Endodermal cell (in vitro differentiated cells): ENCODE measurements at regions not wholly inside any gene's neighbourhood (a gene's known extent, or its start where the extent isn't known, plus 50 kb on each side); places are given as distances from the start of the nearest gene placed in this dataset.

Experiments used
- DNase-seq: peaks from one replicate; pipeline ENCODE4 v3.0.0-alpha.2; 2017
- H3K27ac ChIP-seq: 2 replicates; pipeline ENCODE4 v1.5.1; 2013; ENCODE audit warnings: mild to moderate bottlenecking, low read depth, low read length, moderate library complexity
- H3K27me3 ChIP-seq: 2 replicates; pipeline ENCODE4 v1.6.1; 2013; ENCODE audit warnings: mild to moderate bottlenecking, low read length, moderate library complexity; ENCODE audit not compliant: insufficient read depth, control insufficient read depth, poor library complexity, severe bottlenecking
- H3K36me3 ChIP-seq: 2 replicates; pipeline ENCODE4 v1.7.0; 2013; ENCODE audit warnings: mild to moderate bottlenecking, low read length, moderate library complexity; ENCODE audit not compliant: control insufficient read depth, insufficient read depth
- H3K4me1 ChIP-seq: one replicate; pipeline ENCODE4 v1.7.0; 2013; ENCODE audit warnings: low read length; ENCODE audit not compliant: control insufficient read depth, insufficient read depth
- H3K4me3 ChIP-seq: 2 replicates; pipeline ENCODE4 v1.5.1; 2013; ENCODE audit warnings: mild to moderate bottlenecking, low read length, moderate library complexity
- H3K9ac ChIP-seq: 2 replicates; pipeline ENCODE4 v1.6.1; 2013; ENCODE audit warnings: mild to moderate bottlenecking, low read length, moderate library complexity; ENCODE audit not compliant: poor library complexity, severe bottlenecking; ENCODE audit errors: extremely low read depth
- H3K9me3 ChIP-seq: 2 replicates; pipeline ENCODE4 v1.6.1; 2013; ENCODE audit warnings: mild to moderate bottlenecking, low read length, moderate library complexity; ENCODE audit not compliant: control insufficient read depth
- H3K27ac Mint-ChIP-seq: 2 replicates; pipeline ENCODE4 v1.8.0; 2020; ENCODE audit warnings: mixed read lengths
- H3K27me3 Mint-ChIP-seq: 2 replicates; pipeline ENCODE4 v1.8.0; 2021; ENCODE audit warnings: mild to moderate bottlenecking, mixed read lengths; ENCODE audit not compliant: insufficient read depth
- H3K36me3 Mint-ChIP-seq: 2 replicates; pipeline ENCODE4 v1.8.0; 2020; ENCODE audit warnings: low read depth, mixed read lengths
- H3K4me1 Mint-ChIP-seq: 2 replicates; pipeline ENCODE4 v1.8.0; 2020; ENCODE audit warnings: mixed read lengths
- H3K4me3 Mint-ChIP-seq: 2 replicates; pipeline ENCODE4 v1.8.0; 2020; ENCODE audit warnings: mild to moderate bottlenecking, moderate library complexity, mixed read lengths
- H3K9me3 Mint-ChIP-seq: 2 replicates; pipeline ENCODE4 v1.8.0; 2020; ENCODE audit warnings: mild to moderate bottlenecking, mixed read lengths
- WGBS, 2 experiments: methylation state at CpG; one replicate each; pipeline versions ENCODE4 v1.1.5 to v1.1.7; 2013; ENCODE audit warnings: missing lambda C conversion rate in 2 of 2, mixed read lengths in 1 of 2; ENCODE audit not compliant: insufficient coverage in 1 of 2, insufficient read length in 1 of 2; 5-methylcytosine and 5-hydroxymethylcytosine counted together
- TF ChIP-seq, protein P1 (sequence below): fragments of 200-600 bp; sonication (generic); conservative IDR thresholded peaks from 2 replicates; pipeline ENCODE4 v1.5.0; 2021; ENCODE audit warnings: antibody characterized with exemption, mild to moderate bottlenecking

DNA sequence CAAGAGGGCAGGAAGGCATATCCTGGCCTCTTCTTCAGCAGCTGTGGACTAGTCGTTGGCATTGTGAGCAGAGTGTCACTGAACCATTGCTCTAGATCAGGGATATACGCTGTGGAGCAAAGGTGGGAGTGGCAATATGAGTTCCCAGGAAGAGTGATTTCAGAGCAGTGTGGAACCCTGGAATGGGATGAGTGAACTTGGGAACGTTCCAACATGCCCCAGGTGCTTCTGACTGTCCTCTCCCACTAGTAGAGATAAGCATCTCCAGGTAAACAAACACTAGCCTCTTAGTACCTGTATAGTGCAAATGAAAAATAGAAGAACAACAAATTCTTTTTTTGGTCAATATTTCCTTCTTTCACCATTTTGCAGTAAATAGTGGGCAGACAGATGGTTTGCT is 123.6 kb upstream of the VEPH1 start:
- Histone ChIP-seq H3K4me3 (no peak overlapping the region), H3K36me3 (no peaks in the 10 kb centered on the region), H3K9ac (no peak overlapping the region), H3K4me1 (no peaks in the 10 kb centered on the region), H3K27me3 (no peaks in the 10 kb centered on the region), H3K9me3 (no peaks in the 10 kb centered on the region), H3K27ac (no peak overlapping the region)
- TF ChIP-seq, protein P1, sequence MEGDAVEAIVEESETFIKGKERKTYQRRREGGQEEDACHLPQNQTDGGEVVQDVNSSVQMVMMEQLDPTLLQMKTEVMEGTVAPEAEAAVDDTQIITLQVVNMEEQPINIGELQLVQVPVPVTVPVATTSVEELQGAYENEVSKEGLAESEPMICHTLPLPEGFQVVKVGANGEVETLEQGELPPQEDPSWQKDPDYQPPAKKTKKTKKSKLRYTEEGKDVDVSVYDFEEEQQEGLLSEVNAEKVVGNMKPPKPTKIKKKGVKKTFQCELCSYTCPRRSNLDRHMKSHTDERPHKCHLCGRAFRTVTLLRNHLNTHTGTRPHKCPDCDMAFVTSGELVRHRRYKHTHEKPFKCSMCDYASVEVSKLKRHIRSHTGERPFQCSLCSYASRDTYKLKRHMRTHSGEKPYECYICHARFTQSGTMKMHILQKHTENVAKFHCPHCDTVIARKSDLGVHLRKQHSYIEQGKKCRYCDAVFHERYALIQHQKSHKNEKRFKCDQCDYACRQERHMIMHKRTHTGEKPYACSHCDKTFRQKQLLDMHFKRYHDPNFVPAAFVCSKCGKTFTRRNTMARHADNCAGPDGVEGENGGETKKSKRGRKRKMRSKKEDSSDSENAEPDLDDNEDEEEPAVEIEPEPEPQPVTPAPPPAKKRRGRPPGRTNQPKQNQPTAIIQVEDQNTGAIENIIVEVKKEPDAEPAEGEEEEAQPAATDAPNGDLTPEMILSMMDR = no peak
- no peak for DNase-seq
- WGBS, 2 experiments = 33 to 73% methylated on average over 1 to 3 of the region's 3 CpGs
- no peaks in the 10 kb centered on the region for H3K9me3 Mint-ChIP-seq
- H3K27ac Mint-ChIP-seq = no peak overlapping the region
- H3K36me3 Mint-ChIP-seq = no peaks in the 10 kb centered on the region
- H3K27me3 Mint-ChIP-seq = no peaks in the 10 kb centered on the region
- H3K4me3 Mint-ChIP-seq = no peak overlapping the region
- H3K4me1 Mint-ChIP-seq = peaks cover 15% of the 10 kb centered on the region

DNA sequence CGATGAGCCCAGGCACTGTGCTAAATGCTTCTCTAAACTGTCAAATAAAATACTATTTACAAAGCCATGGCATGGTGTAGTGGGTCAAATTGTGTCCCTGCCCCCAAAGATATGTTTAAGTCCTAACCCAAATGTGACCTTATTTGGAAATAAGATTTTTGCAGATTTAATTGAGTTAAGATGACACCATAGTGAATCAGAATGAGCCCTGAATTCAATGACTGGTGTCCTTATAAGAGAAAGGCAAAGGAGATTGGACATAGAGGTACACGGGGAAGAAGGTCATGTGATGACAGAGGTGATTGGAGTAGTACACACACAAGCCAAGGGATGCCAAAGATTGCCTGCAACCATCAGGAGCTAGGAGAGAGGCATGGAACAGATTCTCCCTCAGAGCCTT is 121.6 kb upstream of the VEPH1 start:
- no peaks in the 10 kb centered on the region for H3K4me1 ChIP-seq
- H3K27me3 ChIP-seq = no peaks in the 10 kb centered on the region
- peaks cover 2% of the 10 kb centered on the region for H3K4me1 Mint-ChIP-seq
- no peaks in the 10 kb centered on the region for H3K36me3 Mint-ChIP-seq
- TF ChIP-seq, protein P1 = no peak
- H3K9ac ChIP-seq = no peak overlapping the region
- no peak overlapping the region for H3K4me3 ChIP-seq
- no peak overlapping the region for H3K27ac ChIP-seq
- DNase-seq = no peak
- no peak overlapping the region for H3K4me3 Mint-ChIP-seq
- H3K27me3 Mint-ChIP-seq = no peaks in the 10 kb centered on the region
- no peaks in the 10 kb centered on the region for H3K9me3 ChIP-seq
- no peak overlapping the region for H3K27ac Mint-ChIP-seq
- H3K9me3 Mint-ChIP-seq = no peaks in the 10 kb centered on the region
- 91% methylated on average over 2 of the region's 2 CpGs; no CpG with 5 or more reads in 1 of the 2 experiments for WGBS, 2 experiments
- H3K36me3 ChIP-seq = no peaks in the 10 kb centered on the region

DNA sequence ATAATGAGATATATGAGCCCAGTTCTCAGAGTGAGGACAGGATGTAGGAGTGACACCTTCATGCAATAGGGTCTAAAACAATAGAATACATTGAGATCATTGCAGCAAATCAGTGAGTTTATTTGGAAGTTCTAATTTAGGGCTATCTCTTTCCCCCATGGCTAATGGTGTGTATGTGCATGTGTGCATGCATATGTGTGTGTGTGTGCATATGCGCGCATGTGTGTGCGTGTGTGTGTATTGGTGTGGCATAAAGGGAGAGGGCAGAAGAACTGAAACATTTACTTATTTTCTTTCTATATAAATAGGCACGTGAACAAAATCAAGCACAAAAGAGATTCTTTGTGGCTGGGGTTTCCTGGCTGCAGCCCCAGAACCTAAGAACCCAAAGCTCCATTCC is 115.7 kb upstream of the VEPH1 start:
- 92 to 96% methylated on average over 4 of the region's 4 CpGs for WGBS, 2 experiments
- Histone ChIP-seq H3K4me1 (no peaks in the 10 kb centered on the region), H3K27ac (no peak overlapping the region), H3K36me3 (no peaks in the 10 kb centered on the region), H3K9ac (no peak overlapping the region), H3K9me3 (no peaks in the 10 kb centered on the region), H3K4me3 (no peak overlapping the region), H3K27me3 (no peaks in the 10 kb centered on the region)
- TF ChIP-seq, protein P1 = no peak
- Mint-ChIP-seq H3K27me3 (no peaks in the 10 kb centered on the region), H3K9me3 (no peaks in the 10 kb centered on the region), H3K4me1 (peaks cover 9% of the 10 kb centered on the region), H3K27ac (no peak overlapping the region), H3K4me3 (no peak overlapping the region), H3K36me3 (no peaks in the 10 kb centered on the region)
- no peak for DNase-seq
